ENCODE measurements at regions not wholly inside any gene's neighbourhood (a gene's known extent, or its start where the extent isn't known, plus 50 kb on each side); places are given as distances from the start of the nearest gene placed in this dataset.
A peak's percentile ranks its signal among the peaks of the same experiment; 100 is the strongest.

DNA sequence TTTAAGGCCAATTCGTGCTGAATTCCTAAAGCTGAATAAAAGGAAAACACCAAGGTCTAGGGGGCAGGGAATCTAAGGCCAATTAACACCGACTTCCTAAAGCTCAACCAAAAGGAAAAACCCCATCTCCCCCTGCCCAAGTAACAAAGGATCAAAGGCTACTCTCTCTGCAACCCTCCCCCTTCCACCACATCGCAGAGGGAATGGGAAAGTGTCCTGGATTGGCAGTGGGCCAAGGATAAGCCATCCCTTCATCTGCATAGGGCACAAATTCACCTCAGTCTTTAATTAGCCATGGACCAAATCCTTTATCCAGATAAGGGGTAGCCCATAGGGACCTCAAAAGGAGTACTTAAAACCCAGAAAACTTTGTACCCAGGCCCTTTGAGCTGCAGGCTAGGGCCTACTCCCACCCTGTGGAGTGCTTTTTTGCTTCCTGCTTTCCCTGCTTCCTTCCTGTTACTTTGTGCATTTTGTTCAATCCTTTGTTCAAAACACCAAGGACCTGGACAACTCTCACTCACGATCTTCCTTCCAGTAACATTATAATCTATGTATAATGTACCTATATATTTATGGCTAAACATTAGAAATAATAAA, 2119.8 kb upstream of the CELF4 start:
- DNase-seq (ENCODE audit: low spot score): peak; percentile 2

DNA sequence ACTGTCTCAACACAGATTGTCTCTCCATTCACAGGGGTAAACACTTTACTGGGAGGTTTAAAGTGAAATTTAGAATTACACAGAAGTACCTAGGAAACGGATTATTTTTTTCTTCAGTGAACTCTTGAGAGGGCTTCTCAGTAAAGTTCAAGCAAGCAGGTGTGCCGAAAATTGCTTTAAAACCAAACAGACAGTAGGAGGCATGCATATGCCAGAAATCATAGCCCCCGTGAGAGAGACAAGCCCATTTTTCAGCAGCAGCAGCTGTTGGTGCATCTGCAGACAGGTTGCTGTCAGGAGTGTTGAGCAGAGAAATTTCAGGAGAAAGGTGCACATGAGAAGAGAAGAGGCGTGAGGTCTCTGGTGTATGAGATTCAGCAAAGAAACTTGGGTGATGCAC, 2115.5 kb upstream of the CELF4 start:
- no peak for DNase-seq (ENCODE audit: low spot score)

DNA sequence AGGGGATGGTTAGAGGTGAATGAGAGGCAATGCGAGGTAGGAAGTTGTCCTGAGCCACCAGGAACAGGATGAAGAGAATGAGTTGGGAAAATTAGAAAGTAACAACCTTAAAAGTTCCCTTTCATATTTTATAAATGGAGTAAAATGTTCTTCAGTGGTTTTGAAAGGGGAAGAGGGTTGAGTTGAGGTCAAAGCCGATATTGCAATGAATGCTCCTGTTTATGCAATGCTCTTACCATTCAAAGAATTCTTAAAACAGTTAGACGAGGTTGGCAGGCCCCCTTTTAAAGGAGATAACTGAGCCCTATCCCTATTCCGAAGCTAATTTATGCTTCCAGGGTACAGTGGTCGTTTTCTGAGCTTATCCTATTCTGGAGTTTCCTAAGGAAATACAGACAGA, 2110.3 kb upstream of the CELF4 start:
- DNase-seq (ENCODE audit: low spot score): no peak

DNA sequence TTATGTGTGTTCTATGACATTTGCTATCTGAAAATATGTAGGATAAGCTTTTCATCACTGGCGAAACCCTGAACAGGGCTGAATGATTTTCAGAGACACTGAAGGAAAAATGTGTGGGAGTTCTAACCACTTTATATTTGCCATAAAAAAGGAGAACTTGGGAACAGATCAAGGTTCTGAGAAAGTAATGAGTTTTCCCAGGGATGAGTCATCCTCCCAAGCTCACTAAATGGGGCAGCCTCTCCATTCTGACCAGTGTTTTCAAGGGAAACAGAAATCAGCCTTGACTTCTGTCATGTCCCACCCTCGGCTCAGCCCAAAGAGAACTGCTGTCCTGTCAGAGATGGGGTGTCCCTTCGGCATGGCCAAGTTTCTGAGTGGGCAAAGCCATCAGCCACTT, 2109.8 kb upstream of the CELF4 start:
- DNase-seq (ENCODE audit: low spot score): no peak

DNA sequence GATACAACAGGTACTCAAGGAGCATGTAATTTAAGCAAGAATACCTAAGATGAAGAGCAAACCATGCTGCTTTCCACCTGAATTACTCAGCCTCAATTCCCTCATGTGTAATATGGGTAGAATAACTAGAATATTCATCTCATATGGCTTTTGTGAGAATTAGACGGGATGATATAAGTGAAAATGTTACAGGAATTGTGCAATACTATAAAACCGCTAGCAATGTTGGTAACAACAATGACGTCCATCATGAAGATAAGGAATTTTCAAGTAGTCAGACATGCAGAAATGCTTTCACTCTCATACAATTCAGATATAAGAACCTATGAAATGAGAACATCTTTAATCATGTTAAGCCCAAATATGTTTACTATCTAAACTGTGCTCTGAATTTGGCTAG, 2106.6 kb upstream of the CELF4 start:
- no peak for DNase-seq (ENCODE audit: low spot score)

DNA sequence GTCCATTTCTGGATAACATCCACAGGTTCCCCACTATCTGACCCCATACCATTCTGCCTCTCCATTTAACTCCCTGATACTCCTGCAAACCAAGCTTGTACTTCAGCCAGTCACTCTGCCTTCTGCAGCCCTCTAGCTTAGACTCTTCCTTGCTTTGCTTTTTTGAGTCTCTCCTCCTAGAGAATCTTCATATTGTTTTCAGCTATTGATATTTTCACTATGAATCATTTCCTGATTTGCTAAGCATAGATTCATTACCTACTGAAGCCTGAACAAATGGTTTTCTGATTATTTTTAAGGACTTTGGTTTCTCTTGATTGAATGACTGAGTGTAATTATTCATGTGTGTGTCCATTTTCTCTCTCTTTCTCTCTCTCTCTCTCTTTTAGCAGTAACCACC, 2102.3 kb upstream of the CELF4 start:
- no peak for DNase-seq (ENCODE audit: low spot score)

DNA sequence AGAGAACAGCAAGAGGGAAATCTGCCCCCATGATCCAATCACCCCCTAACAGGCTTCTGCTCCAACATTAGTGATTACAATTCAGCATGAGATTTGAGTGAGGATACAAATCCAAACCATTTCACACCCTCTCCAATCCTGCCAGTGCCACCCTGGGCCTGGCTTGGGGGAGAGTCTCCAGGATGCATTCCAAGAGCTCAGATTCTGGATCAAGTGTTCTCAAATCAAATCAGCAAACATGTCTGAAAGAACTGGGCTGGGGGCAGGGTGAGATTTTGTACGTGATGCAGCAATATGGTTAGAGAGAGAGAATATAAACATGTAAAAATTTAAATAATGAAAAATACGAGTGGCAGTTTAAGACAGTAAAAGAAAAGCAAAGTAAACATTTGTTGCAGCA, 2100.9 kb upstream of the CELF4 start:
- no peak for DNase-seq (ENCODE audit: low spot score)

DNA sequence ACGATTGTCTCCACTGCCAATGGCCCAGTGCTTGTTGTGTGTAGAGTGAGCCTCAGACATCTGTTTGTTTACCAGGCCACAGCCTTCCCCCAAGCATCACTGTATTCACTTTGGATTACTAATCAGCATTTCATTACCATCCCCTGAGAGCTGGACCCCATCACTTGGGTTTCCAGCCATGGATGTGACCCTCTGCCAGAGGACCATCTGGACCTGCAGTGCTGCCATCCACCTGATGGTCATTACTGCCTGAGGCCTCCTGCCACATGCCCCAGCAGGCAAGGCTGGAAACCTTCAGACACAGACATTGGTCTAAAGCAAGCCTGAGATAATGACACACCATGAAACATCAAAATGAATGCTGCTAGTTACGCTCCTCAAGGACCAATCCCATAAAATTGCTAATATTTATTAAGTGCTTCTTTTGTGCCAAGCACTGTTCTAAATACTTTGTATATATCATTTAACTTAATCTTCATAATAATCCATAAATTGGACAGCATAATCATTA, 2096.3 kb upstream of the CELF4 start:
- DNase-seq (ENCODE audit: low spot score): no peak

DNA sequence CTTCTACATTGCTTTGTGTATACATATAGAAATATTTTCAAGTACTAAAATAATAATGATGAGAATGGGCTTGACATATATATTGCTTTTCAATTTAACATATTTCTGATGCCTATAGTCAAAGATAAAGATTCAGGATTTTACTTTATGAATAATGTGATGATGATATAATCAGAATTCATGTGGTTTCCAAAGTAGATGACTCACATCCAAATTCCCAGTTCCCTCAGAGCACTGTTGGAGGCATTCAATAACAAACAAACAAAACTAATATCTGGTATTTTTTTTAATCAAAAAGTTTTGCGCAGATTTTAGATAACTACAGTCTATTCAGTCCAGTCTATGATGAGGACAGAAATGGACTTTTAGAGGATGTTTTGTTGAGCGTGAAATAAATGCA, 2094.5 kb upstream of the CELF4 start:
- DNase-seq (ENCODE audit: low spot score): peak; percentile 27

DNA sequence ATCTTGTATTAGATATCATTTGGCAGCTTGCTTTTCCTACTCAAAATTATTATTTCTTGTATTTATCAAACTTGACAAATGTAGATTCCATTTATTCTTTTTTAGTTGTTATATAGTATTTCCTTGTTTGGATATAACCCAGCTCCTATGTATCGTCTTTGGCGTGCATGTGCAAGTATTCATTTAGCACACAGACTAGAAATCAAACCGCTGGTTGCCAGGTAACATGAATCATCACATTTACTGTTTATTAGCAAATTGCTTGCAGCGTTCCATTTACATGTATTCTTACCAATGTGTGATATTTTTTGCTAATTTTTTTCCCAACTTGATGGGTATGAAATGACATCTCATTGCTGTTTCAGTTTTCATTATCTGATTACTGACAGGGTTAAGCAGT, 2089.7 kb upstream of the CELF4 start:
- no peak for DNase-seq (ENCODE audit: low spot score)

DNA sequence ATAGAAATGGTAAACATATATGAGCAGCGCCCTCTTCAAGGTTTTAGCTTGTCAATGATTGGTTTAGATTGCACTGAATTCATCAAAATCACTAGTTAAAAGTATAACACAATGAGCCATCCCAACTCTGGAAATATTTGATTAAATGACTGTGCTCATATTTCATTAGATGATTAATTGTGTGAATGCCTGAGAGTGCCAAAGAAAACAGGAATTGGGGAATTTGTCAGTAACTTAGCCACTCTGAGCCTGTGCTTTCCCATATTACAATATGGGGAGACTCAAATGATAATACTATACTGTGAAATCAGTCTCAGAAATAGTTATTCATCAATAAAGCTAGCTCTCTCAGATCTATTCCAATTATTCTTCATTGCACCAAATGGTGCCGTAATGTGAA, 2087.6 kb upstream of the CELF4 start:
- DNase-seq (ENCODE audit: low spot score): no peak

DNA sequence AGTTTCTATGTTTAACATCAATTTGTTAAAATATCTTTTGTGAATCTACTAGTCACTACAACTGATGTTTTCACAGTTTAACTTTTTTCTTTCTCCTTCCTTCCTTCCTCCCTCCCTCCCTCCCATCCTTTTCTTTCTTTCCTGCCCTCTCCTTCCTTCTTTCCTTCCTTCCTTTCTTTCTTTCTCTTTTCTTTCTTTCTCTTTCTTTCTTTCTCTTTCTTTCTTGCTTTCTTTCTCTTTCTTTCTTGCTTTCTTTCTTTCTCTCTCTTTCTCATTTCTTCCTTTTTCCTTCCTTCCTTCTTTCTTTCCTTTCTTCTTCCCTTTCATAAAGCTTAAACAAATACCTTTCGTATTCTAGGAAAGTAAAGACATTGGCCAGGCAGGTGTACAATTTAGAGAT, 2083.0 kb upstream of the CELF4 start:
- DNase-seq (ENCODE audit: low spot score): no peak

DNA sequence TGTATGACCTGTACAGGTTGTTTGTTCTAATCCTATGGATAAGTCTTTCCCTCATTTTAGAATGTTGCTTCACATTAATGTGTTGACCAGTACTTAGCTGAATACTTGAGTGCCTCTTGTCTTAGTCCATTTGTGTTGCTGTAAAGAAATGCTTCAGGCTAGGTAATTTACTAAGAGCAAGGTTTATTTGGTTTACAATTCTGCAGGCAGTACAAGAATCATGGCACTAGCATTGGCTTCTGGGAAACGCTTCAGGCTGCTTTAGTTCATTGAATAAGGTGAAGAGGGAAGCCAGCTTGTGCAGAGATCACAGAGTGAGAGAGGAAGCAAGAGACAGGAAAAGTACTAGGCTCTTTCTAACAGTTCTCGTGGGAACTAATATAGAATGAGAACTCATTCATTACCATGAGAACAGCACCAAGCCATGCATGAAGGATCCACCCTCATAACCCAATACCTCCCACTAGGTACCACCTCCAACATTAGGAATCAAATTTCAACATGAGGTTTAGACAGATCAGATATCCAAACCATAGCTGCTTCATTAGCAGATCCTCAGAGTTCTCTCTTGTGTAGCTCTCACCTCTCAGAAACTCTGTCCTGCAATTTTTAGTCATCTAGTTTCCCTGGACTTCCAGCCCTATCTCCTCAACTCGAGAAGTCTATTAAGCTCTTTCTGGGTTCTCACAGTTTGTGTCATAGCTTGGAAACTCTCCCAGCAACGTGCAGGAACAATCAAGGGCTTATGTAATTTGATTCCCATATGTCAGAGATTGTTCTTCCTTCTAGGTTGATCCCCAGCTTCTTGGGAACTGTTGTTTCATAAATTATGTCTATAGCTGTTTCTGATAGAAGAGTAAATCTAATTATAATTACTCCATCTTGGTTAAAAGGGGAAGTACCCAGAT, 2082.3 kb upstream of the CELF4 start:
- DNase-seq (ENCODE audit: low spot score): peak; percentile 5

DNA sequence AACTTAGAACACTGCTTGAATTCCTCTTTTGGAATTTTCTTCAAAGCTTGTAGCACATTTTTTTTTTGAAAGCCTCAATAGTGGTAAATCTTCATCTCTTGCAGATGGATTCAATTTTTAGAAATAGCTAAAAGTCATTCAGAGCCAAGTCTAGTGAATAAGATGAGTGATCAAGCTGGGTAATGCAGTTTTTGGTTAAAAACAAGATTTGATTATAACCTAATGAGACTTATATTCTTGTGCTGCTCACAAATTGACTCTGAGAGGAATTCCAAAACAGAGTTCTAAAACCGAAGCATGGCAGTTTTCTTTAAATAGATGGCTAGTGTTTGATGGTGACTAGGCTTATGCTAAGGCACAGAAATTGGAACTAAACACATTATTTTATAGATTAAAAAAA, 2072.6 kb upstream of the CELF4 start:
- no peak for DNase-seq (ENCODE audit: low spot score)

DNA sequence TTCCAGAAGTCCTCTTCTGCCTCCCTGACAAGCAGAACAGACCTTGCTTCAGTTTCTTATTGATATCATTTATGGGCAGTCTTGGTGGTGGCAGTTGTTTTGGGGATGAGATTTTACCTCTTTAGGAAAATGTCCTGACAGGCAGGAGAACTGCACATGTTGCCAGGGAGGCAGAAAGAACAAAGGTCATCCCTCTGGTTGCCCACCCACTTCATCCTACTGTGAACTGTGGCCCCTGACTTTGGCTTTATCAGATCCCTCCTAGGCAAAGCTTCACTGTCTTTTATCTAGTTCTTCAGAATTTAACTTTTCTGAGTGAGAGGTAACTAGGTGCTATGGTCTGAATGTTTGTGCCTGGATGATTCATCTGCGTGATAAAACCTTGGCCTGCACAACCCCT, 2071.3 kb upstream of the CELF4 start:
- DNase-seq (ENCODE audit: low spot score): no peak

DNA sequence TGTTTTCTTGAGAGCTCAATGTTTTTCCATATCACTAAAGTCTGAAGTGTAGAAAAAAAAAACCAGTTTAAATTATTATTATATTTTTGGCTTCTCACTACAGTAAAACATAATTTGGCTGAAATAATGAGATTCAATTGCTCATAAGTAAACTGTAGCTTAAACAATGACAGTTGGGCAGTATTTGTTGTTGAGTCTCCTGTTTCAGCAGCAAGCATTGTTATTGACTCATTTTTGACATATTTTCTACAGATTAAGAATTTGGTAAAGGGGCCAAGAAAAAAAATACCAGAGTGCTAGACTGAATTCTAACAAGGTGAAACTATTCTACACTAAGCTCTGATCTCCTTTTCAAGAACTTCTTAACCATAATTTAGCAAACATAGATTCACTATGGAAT, 2070.4 kb upstream of the CELF4 start:
- no peak for DNase-seq (ENCODE audit: low spot score)

DNA sequence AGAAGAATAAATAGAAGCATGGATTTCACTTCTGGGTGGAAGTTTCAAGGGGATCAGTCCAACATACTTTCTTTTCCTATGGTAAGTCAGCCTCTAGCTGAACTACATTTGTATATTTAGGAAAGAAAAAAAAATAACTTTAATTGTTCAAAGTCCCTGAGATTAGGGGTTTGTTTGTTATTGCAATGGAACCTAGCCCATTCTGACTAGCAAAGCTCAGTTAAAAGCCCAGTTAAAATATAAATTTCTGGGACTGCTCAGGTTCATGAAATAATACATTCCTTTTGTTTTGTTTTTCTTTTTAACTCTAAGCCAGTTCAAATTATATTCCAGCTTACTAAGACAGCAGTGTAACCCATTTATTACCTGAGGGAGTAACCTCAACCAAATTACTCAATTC, 2069.6 kb upstream of the CELF4 start:
- DNase-seq (ENCODE audit: low spot score): no peak

DNA sequence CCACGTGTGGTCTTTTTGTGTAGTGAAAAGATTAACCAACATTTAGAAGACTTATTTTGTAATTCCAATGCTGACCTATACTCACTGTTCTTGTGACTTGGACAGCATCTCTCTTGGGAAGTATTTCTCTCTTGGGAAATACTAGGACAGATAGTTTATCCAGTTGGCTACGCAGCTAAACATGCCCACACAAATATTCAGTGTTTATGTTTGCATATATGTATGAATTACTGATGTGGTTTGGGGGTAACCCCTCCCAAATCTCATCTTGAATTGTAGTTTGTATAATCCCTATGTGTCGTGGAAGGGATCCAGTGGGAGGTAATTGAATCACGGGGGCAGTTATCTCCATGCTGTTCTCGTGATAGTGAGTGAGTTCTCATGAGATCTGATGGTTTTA, 2062.3 kb upstream of the CELF4 start:
- DNase-seq (ENCODE audit: low spot score): no peak

DNA sequence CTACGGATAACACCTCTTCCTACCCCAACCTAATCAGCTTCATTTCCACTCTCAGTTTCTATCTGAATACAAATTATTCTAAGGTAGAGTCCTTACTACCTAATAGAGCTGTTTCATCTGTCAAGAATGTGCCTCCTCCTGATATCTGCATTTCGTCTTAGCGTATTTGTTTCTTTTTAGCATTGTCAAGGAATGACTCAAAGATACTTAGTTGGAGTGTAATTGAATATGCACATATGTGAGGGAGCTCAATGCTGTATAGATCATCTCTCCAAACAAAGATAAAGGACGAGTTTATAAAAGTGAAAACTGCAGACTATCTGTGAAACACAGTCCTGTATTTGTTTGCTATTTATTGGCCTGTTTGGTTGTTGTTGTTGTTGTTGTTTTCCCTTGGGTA, 2059.4 kb upstream of the CELF4 start:
- no peak for DNase-seq (ENCODE audit: low spot score)

DNA sequence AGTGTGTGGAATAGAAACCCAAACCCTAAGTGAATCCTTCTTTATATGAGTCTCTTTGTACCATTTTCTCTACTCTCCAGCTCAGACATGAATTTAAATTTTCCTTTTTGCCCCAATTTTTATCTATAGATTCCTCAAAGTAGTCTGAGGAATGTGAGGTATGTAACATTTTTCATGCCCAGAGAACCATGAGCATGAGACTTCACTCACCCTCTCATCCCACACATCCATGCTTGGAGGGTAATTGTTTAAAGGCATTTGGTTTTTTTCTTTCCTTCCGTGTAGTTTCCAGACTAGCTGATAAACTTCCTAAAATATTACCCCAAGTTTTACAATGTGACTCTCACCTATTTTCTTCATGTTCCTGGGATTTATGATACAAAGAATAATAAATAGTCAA, 2056.8 kb upstream of the CELF4 start:
- no peak for DNase-seq (ENCODE audit: low spot score)

DNA sequence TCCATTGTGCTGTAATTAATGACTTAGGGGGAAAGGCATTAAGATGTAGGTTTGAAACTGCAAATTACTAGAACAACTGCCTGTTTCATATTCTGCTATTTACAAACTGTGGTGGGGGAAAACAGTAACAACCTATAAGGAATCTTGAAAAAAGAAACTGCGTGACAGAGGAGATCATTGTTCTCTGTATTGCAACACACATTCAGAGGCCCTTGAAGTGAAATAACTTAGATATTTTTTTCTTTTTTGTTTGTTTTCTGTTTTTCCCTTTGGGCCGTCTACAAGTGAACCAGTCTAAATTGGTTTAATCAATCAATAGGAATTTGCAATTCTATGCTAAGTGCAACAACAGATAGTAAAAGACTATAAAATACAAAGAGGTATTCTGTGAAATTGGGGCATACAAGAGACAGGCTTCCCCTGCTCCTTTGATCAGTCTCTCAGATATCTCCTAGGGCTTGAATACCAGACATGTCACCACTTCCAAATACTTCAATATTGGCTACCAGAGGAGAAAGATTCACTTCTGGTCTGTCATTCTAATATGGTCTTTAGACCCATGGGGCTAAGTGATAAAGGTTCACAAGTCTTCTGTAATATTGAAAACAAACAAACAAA, 2055.1 kb upstream of the CELF4 start:
- no peak for DNase-seq (ENCODE audit: low spot score)

DNA sequence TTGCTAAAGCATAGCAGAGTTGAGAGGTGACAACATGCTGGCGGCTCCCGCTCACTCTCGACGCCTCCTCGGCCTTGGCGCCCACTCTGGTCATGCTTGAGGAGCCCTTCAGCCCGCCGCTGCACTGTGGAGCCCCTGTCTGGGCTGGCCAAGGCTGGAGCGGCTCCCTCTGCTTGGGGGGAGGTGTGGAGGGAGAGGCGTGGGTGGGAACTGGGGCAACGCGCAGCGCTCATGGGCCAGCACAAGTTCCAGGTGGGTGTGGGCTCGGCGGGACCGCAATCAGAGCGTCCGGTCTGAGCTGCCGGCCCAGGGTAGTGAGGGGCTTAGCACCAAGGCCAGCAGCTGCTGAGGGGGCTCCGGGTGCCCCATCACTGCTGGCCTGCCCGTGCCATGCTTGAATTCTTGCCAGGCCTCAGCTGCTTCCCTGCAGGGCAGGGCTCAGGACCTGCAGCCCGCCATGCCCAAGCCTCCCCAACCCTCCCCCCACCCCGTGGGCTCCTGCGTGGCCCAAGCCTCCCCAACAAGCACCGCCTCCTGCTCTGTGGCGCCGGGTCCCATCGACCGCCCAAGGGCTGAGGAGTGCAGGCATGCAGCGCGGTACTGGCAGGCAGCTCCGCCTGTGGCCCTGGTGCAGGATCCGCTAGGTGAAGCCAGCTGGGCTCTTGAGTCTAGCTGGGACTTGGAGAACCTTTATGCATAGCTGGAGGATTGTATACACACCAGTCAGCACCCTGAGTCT, 2052.8 kb upstream of the CELF4 start:
- DNase-seq (ENCODE audit: low spot score): no peak
